ENCODE measurements at regions not wholly inside any gene's neighbourhood (a gene's known extent, or its start where the extent isn't known, plus 50 kb on each side); places are given as distances from the start of the nearest gene placed in this dataset.
A peak's percentile ranks its signal among the peaks of the same experiment; 100 is the strongest.
"Not testable (repeated sequence)": the region's sequence is repeated elsewhere in the genome, so short reads cannot be mapped to it uniquely, and the experiment has no call there.

- not testable (repeated sequence) for DNase-seq
Observed at GRCh38 chr10:38362514-38362913, 268.4 kb downstream of the ZNF37A start.

DNA sequence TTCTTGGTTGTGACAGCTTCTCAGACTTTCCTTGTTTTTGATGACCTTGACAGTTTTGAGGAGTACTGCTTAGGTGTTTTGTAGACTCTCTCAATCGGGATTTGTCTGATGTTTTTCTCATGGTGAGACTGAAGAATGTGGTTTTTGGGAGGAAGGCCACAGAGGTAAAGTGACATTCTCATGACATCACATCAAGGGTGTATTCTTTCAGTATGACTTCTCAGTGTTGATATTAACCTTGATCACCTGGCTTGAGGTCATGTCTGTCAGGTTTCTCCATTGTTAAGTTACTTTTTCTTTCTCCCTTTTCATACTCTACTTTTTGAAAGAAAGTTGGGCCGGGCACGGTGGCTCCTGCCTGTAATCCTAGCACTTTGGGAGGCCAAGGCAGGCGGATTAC, 269.9 kb downstream of the ZNF37A start:
- DNase-seq: not testable (repeated sequence)

DNA sequence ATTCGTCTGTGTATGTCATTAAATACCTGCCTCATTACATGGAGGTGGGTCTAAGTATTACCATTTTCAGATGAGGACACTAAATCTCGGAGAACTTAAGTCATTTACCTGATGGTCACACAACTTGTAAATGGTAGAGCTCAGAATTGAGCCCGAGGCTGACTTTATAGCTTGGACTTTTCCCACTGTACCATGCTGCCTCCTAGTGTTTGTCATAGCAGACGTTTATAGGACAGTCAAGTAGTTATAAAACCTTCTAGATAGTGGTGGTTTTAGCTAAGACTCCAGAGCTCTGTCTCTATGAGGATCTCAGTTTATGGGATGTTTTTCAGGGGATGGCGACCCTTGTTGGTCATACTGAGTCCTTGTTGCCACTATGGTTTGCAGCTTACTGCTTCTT, 271.8 kb downstream of the ZNF37A start:
- DNase-seq: peak in 2 of 3 donors; percentile 9 to 14

DNA sequence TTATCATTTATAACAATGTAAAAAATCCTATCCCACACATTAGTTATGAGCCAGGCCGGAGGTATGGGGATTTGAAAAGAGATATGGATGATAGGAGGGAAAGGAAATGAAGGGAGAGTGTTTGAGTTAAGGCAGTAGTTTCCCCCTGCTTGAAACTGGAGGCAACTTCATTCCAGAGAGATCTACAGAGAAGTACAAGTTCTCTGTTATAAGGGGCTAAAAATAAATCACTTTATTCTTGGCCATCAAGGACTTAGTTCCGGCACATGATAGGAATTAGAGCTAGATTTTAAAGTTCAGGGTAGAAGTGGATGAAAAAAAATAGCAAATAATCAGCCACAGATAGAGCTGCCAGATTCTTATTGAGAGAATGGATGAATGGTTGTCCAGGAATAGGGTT, 289.7 kb downstream of the ZNF37A start:
- DNase-seq: not testable (repeated sequence)

DNA sequence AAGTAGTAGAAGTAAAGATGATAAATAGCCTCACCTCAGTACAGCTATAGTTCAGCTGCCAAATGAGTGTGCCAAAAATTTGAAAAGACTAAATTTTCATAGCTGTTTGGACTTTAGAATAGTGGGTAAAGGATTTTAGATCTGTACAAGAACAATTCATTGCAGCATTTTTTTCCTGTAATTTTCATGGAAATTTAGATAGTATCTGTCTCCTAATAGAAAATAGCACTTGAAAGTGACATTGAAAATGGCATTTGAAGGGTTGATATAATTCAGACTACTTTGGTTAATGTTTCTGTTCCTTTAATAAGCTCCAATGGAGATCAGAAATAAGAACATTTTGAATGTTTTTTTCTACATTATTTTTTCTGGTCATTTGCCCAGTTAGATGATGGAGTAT, 292.7 kb downstream of the ZNF37A start:
- not testable (repeated sequence) for DNase-seq

DNA sequence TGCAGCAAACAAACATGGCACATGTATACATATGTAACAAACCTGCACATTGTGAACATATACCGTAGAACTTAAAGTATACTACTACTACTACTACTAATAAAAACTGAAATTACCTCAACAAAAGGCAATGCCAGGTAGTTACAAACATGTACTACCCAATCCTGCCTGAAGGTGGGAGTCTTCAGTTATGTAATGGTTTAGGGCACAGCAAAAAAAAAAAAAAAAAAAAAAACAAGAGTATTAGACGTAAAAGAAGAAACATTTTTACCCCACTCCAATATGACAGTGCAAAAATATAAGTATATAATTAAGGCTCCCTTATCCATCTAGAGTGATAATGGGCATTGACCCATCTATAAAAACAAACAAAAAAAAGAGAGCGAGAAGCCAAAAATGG, 296.6 kb downstream of the ZNF37A start:
- DNase-seq: not testable (repeated sequence)

DNA sequence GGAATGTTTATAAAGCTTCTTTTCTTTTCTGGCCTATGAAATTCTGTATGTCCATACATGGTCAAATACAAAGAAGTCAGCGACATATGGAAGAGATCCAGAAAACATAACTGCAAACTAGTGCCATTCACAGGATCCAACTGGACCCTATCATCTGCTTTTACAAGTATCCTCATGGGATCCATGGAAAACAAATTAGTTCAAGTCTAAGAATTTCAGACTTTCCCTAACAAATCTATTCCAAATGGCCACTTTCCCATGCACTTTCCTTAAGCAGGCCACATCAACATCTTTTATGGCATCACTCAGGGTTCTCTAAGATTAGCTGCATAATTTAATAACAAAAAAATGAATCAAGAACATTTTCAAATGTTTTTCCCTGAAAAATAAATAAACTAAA, 301.3 kb downstream of the ZNF37A start:
- DNase-seq: peak in 1 of 3 donors; percentile 10

DNA sequence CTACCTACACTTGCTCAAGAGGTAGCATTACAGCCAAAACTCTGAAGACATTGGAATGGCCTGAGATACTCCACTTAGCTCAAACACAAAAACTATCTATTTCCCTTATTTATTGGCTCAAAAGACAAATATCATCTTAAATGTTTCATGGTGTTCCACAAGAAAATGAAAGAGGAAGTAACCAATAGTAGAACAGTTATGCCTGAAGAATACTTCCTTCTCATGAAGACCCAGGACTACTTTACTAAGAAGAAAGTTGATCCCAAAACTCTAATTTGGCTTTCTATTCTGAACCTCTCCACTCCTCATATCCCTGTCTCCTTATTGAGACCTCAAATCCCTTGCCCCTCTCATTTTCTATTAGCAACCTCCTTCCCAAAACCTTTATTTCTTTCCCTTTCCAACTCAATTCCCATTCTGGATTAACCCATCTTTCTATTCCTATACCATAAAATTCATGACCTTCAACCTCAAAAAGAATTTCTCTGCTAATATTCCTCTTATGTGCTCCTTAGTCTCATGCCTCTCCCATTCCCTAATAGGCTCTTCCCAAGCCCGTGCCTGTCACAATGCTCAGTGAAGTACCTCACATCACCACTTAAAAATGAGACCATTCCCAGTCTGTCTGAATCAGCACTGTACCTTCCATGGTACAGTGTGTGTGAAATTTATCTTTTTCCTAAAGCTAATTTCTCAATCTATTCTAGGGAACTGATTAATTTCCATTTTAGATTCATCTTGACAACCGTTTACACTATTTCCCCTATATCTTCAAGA, 302.2 kb downstream of the ZNF37A start:
- not testable (repeated sequence) for DNase-seq

DNA sequence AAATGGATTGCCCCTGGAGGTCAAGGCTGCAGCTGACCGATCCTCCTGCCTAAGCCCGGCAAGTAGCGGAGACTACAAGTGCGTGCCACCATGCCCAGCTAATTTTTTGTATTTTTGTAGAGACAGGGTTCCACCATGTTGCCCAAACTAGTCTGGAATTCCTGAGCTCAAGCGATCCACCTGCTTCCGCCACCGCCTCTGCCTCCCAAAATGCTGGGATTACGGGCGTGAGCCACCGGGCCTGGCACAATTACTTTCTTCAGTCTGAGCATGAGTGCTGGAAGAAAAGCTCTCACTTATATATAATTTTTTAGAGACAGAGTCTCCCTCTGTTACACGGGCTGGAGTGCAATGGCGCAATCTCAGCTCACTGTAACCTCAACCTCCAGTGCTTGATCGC, 307.4 kb downstream of the ZNF37A start:
- DNase-seq: not testable (repeated sequence)

- peak; percentile 94 to 97 (median 96) for DNase-seq
Observed at GRCh38 chr10:38402442-38403346, 308.6 kb downstream of the ZNF37A start.

DNA sequence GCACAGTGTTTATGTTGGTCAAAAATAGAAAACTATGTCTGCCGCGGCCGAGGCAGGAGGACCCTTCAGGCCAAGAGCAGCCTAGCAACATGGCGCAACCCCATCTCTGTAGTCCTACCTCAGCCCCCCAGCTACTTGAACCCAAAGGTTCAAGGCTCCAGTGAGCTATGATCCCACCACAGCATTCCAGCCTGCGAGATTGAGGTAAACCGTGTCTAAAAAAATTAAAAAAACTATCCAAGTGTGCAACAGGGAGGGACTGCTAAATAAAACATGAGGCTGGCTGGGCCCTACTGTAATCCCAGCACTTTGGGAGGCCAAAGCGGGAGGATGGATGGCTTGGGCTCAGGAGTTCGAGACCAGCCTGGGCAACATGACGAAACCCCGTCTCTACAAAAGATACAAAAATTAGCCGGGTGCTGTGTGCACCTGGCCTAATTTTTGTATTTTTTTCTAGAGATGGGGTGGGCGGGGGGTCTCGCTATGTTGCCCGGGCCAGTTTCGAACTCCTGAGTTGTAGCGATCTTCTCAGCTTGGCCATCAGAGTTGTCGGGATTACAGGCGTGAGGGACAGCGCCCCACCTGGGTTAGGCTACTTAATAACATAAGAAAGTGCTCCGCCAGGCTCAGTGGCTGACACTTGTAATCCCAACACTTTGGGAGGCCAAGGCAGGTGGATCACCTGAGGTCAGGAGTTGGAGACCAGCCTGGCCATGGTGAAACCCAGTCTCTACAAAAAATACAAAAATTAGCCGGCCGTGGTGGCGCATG, 309.4 kb downstream of the ZNF37A start:
- peak in 2 of 3 donors; percentile 38 to 68 for DNase-seq

- DNase-seq: not testable (repeated sequence)
Observed at GRCh38 chr10:38423634-38424033, 329.5 kb downstream of the ZNF37A start.

GRCh38 chr10:38430242-38430641, 336.1 kb downstream of the ZNF37A start:
- not testable (repeated sequence) for DNase-seq

GRCh38 chr10:38437359-38437758, 343.2 kb downstream of the ZNF37A start:
- not testable (repeated sequence) for DNase-seq

GRCh38 chr10:38448614-38449355, 354.6 kb downstream of the ZNF37A start:
- not testable (repeated sequence) for DNase-seq

- not testable (repeated sequence) for DNase-seq
Observed at GRCh38 chr10:38449618-38450017, 355.5 kb downstream of the ZNF37A start.

DNA sequence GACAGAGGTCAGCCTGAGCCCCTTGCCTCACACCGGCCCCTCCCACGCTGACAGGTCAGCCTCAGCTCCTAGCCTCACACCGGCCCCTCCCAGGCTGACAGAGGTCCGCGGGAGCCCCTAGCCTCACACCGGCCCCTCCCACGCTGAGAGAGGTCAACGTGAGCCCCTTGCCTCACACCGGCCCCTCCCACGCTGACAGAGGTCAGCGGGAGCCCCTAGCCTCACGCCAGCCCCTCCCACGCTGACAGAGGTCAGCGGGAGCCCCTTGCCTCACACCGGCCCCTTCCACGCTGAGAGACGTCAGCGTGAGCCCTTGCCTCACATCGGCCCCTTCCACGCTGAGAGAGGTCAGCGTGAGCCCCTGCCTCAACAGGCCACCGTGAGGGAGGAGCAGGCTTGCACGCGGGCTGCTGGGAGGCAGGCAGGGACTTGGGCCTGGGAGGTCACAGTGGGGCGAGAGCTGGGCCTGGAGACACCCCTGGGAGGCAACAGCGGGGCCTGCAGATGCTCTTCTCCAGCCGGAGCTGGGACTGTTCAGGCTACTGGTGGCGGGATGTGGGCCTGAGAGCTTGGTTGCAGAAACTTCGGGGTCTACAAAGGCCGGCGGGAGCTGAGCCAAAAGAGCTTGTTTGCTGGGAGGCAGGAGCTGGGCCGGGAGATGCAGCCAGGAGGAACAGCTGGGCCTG, 356.4 kb downstream of the ZNF37A start:
- DNase-seq: not testable (repeated sequence)

GRCh38 chr10:38451306-38451967, 357.3 kb downstream of the ZNF37A start:
- not testable (repeated sequence) for DNase-seq
